ENCODE measurements at regions not wholly inside any gene's neighbourhood (a gene's known extent, or its start where the extent isn't known, plus 50 kb on each side); places are given as distances from the start of the nearest gene placed in this dataset.

GRCh38 chr5:32501071-32502002 lies 56.8 kb upstream of the ZFR start:
- no peak for DNase-seq

GRCh38 chr5:32500181-32500580 lies 55.6 kb upstream of the ZFR start:
- no peak for DNase-seq

- DNase-seq = no peak
Observed at GRCh38 chr5:32499261-32499660, 54.7 kb upstream of the ZFR start.

GRCh38 chr5:32498484-32498883 lies 53.9 kb upstream of the ZFR start:
- DNase-seq = no peak

GRCh38 chr5:32496104-32496503 lies 51.6 kb upstream of the ZFR start:
- no peak for DNase-seq

GRCh38 chr5:32494827-32495226 lies 50.3 kb upstream of the ZFR start:
- DNase-seq = no peak

Data from CD4-positive, alpha-beta T cell treated with Interleukin-17A for 4 hours (primary cell).